ENCODE measurements at regions not wholly inside any gene's neighbourhood (a gene's known extent, or its start where the extent isn't known, plus 50 kb on each side); places are given as distances from the start of the nearest gene placed in this dataset.

DNA sequence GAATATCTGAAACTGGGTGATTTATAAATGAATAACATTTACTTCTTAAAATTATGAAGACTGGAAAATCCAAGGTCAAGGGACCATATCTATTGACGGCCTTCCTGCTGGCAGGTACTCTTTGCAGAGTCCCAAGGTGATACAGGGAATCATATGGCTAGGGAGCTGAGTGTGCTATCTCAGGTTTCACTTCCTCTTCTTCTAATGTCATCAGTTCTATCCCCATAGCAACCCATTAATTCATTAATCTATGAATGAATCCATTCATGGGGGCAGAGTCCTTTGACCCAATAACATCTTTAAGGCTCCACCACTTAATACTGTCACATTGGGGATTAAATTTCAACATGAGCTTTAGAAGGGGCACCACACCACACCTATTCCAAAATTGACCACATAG lies 772.0 kb downstream of the HACE1 start:
- H3K27ac ChIP-seq = no peak overlapping the region
- intact Hi-C loops (cut with DNase I; ENCODE audit: low total_unique reads) = no loop called here
- no peaks in the 10 kb centered on the region for H3K4me1 ChIP-seq
- H3K4me3 ChIP-seq = no peak overlapping the region
- H3K9me3 ChIP-seq = peaks cover 0 to 4% (median 1%) of the 10 kb centered on the region in 4 donors
- H3K27me3 ChIP-seq = no peaks in the 10 kb centered on the region
- WGBS, 5 donors = 69 to 81% (median 77%) methylated on average over 1 of the region's 1 CpG
- no peak for TF ChIP-seq POLR2AphosphoS5 (IDR thresholded peaks at IDR 0.05)
- TF ChIP-seq CTCF (IDR thresholded peaks at IDR 0.05) = no peak
- TF ChIP-seq EP300 (IDR thresholded peaks at IDR 0.05) = no peak
- no peak for TF ChIP-seq POLR2A (IDR thresholded peaks at IDR 0.05)
- no peak for DNase-seq
- no peaks in the 10 kb centered on the region for H3K36me3 ChIP-seq

DNA sequence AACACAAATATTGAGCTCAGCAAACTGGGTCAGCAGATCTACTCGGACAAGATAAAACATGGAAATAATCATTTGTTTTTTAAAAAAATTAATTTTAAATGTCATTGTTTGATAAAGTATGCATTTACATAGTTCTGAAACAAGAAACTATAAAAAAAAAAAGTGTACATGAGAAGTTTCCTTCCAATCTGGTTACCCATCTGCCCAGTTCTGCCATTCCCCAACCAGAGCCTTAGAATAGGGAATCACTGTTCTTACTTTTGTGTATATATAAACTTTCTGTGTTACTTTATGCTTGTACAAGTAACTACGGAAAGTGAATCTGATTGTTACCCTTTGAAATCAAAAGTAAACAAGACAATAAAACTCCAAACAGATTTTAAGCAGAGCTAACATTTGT lies 791.4 kb downstream of the HACE1 start:
- intact Hi-C loops (cut with DNase I; ENCODE audit: low total_unique reads) = no loop called here
- DNase-seq = no peak
- H3K9me3 ChIP-seq = no peaks in the 10 kb centered on the region
- no peak for TF ChIP-seq POLR2A (IDR thresholded peaks at IDR 0.05)
- no peak for TF ChIP-seq POLR2AphosphoS5 (IDR thresholded peaks at IDR 0.05)
- no peak for TF ChIP-seq CTCF (IDR thresholded peaks at IDR 0.05)
- no peak for TF ChIP-seq EP300 (IDR thresholded peaks at IDR 0.05)
- H3K27me3 ChIP-seq = no peaks in the 10 kb centered on the region
- no peak overlapping the region for H3K27ac ChIP-seq
- no peak overlapping the region for H3K4me3 ChIP-seq
- 65 to 81% (median 78%) methylated on average over 2 of the region's 2 CpGs for WGBS, 5 donors
- H3K4me1 ChIP-seq = no peaks in the 10 kb centered on the region
- H3K36me3 ChIP-seq = no peaks in the 10 kb centered on the region

GRCh38 chr6:104064876-104065275 lies 794.8 kb downstream of the HACE1 start:
- no peaks in the 10 kb centered on the region for H3K27me3 ChIP-seq
- intact Hi-C loops (cut with DNase I; ENCODE audit: low total_unique reads) = no loop called here
- no peak for DNase-seq
- no peaks in the 10 kb centered on the region for H3K4me1 ChIP-seq
- H3K9me3 ChIP-seq = no peaks in the 10 kb centered on the region
- H3K36me3 ChIP-seq = no peaks in the 10 kb centered on the region
- TF ChIP-seq POLR2AphosphoS5 (IDR thresholded peaks at IDR 0.05) (no peak), POLR2A (IDR thresholded peaks at IDR 0.05) (no peak), EP300 (IDR thresholded peaks at IDR 0.05) (no peak), CTCF (IDR thresholded peaks at IDR 0.05) (no peak)
- 82 to 94% (median 85%) methylated on average over 8 of the region's 8 CpGs for WGBS, 5 donors
- H3K4me3 ChIP-seq = no peak overlapping the region
- no peak overlapping the region for H3K27ac ChIP-seq

GRCh38 chr6:104050455-104050854 lies 809.3 kb downstream of the HACE1 start:
- Histone ChIP-seq H3K27ac (no peak overlapping the region), H3K36me3 (no peaks in the 10 kb centered on the region), H3K9me3 (no peaks in the 10 kb centered on the region), H3K4me3 (no peak overlapping the region), H3K27me3 (no peaks in the 10 kb centered on the region), H3K4me1 (no peaks in the 10 kb centered on the region)
- 58 to 67% (median 62%) methylated on average over 2 of the region's 2 CpGs for WGBS, 5 donors
- intact Hi-C loops (cut with DNase I; ENCODE audit: low total_unique reads) = no loop called here
- DNase-seq = no peak
- TF ChIP-seq EP300 (IDR thresholded peaks at IDR 0.05) = no peak
- no peak for TF ChIP-seq CTCF (IDR thresholded peaks at IDR 0.05)
- TF ChIP-seq POLR2A (IDR thresholded peaks at IDR 0.05) = no peak
- TF ChIP-seq POLR2AphosphoS5 (IDR thresholded peaks at IDR 0.05) = no peak
